Nephron (organoid): ENCODE measurements at regions not wholly inside any gene's neighbourhood (a gene's known extent, or its start where the extent isn't known, plus 50 kb on each side); places are given as distances from the start of the nearest gene placed in this dataset.
"Not testable (repeated sequence)": the region's sequence is repeated elsewhere in the genome, so short reads cannot be mapped to it uniquely, and the experiment has no call there.

Experiments used
- H3K27ac Mint-ChIP-seq, 3 experiments: 2 replicates each; pipeline ENCODE4 v1.8.0; 2020; ENCODE audit warnings: mixed read lengths in 3 of 3, mild to moderate bottlenecking in 2 of 3, moderate library complexity in 1 of 3
- H3K27me3 Mint-ChIP-seq: 2 replicates; pipeline ENCODE4 v1.8.0; 2021; ENCODE audit warnings: low read depth, mild to moderate bottlenecking, moderate library complexity, mixed read lengths
- H3K36me3 Mint-ChIP-seq: 2 replicates; pipeline ENCODE4 v1.8.0; 2020; ENCODE audit warnings: low read depth, mixed read lengths
- H3K4me1 Mint-ChIP-seq: 2 replicates; pipeline ENCODE4 v1.8.0; 2020; ENCODE audit warnings: mixed read lengths
- H3K4me3 Mint-ChIP-seq, 3 experiments: 2 replicates each; pipeline ENCODE4 v1.8.0; 2020; ENCODE audit warnings: mild to moderate bottlenecking in 3 of 3, mixed read lengths in 3 of 3, moderate library complexity in 2 of 3
- H3K9me3 Mint-ChIP-seq: 2 replicates; pipeline ENCODE4 v1.8.0; 2020; ENCODE audit warnings: mixed read lengths
- CTCF ChIP-seq, 3 experiments: fragments of 200-600 bp; sonication (generic); IDR thresholded peaks; one replicate each; pipeline ENCODE4 v1.5.0; 2021; ENCODE audit warnings: antibody characterized with exemption in 3 of 3; ENCODE audit not compliant: unreplicated experiment in 3 of 3

GRCh38 chr14:25350802-25351201 is 300.9 kb upstream of the STXBP6 start:
- H3K36me3 Mint-ChIP-seq = no peaks in the 10 kb centered on the region
- no peak overlapping the region for H3K4me3 Mint-ChIP-seq
- no peak overlapping the region for H3K27ac Mint-ChIP-seq
- H3K4me1 Mint-ChIP-seq = no peaks in the 10 kb centered on the region
- no peaks in the 10 kb centered on the region for H3K27me3 Mint-ChIP-seq
- peaks cover 3% of the 10 kb centered on the region for H3K9me3 Mint-ChIP-seq
- TF ChIP-seq CTCF (IDR thresholded peaks at IDR 0.05; ENCODE audit: unreplicated experiment in 3 of 3) = no peak

GRCh38 chr14:25350021-25350420 is 300.1 kb upstream of the STXBP6 start:
- Mint-ChIP-seq H3K4me3 (no peak overlapping the region), H3K27ac (no peak overlapping the region), H3K9me3 (peaks cover 5% of the 10 kb centered on the region), H3K4me1 (no peaks in the 10 kb centered on the region), H3K27me3 (no peaks in the 10 kb centered on the region), H3K36me3 (no peaks in the 10 kb centered on the region)
- no peak for TF ChIP-seq CTCF (IDR thresholded peaks at IDR 0.05; ENCODE audit: unreplicated experiment in 3 of 3)

DNA sequence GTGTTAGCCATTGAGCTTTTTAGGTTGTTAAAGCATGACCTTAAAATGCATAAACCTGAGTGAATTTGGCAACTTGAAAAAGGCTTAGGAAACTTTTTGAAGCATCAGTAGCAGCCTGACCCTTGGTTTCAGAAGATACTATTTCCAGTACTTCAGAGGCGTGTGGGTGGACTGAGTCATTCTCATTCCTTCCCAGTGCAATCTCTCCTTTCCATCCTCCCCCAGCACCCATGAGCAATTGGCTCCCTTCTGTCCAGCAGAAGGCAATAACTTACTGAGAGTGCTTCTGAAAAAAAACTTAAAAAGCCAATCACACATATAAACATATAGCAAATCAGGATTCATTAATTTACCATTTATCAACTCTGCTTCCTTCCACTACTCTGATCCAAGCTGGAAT is 299.3 kb upstream of the STXBP6 start:
- Mint-ChIP-seq H3K27ac (no peak overlapping the region), H3K9me3 (peaks cover 11% of the 10 kb centered on the region), H3K27me3 (no peaks in the 10 kb centered on the region), H3K4me1 (no peaks in the 10 kb centered on the region), H3K36me3 (no peaks in the 10 kb centered on the region), H3K4me3 (no peak overlapping the region)
- no peak for TF ChIP-seq CTCF (IDR thresholded peaks at IDR 0.05; ENCODE audit: unreplicated experiment in 3 of 3)

DNA sequence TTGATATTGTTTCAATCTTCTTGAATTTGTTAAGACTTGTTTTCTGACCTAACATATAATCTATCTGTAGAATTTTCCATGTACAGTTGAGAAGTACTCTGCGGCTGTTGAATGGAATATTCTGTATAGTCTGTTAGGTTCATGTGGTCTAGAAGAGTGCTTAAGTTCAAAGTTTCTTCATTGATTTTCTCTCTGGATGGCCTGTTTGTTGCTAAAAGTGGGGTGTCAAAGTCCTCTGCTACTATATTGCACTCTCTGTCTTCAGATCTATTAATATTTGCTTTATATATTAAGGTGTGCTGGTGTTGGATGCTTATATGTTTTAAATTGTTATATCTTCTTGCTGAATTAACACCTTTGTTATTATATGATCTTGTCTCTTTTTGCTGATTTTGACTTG is 290.9 kb upstream of the STXBP6 start:
- Mint-ChIP-seq H3K4me3 (no peak overlapping the region), H3K9me3 (peaks cover 21% of the 10 kb centered on the region), H3K27ac (no peak overlapping the region), H3K27me3 (no peaks in the 10 kb centered on the region), H3K36me3 (no peaks in the 10 kb centered on the region), H3K4me1 (no peaks in the 10 kb centered on the region)
- no peak for TF ChIP-seq CTCF (IDR thresholded peaks at IDR 0.05; ENCODE audit: unreplicated experiment in 3 of 3)

- Mint-ChIP-seq H3K4me1 (no peaks in the 10 kb centered on the region), H3K27me3 (no peaks in the 10 kb centered on the region), H3K27ac (no peak overlapping the region), H3K36me3 (no peaks in the 10 kb centered on the region), H3K4me3 (no peak overlapping the region), H3K9me3 (peaks cover 3% of the 10 kb centered on the region)
- TF ChIP-seq CTCF (IDR thresholded peaks at IDR 0.05; ENCODE audit: unreplicated experiment in 3 of 3) = no peak
Measured at GRCh38 chr14:25322784-25323183, 272.8 kb upstream of the STXBP6 start.

- H3K4me3 Mint-ChIP-seq = not testable (repeated sequence)
Measured at GRCh38 chr14:25316007-25316406, 266.1 kb upstream of the STXBP6 start.

DNA sequence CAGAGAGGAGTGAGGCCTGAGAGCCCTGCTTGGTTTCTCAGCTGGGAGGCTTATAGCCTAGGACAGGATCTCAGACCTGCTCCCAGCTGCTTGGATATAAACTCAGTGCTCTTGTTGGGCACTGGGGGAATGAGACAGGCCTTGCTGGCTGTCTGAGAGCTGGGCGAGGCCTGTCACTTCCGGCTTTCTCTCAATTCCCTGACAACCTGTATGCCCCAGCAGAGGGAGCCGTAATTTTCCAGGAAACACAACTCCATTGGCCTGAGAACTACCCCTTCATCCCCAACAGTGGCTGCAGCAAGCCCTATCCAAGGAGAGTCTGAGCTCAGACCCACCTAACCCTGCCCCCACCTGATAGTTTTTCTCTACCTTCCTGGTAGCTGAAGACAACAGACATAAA is 258.3 kb upstream of the STXBP6 start:
- no peaks in the 10 kb centered on the region for H3K27me3 Mint-ChIP-seq
- H3K4me1 Mint-ChIP-seq = no peaks in the 10 kb centered on the region
- TF ChIP-seq CTCF (IDR thresholded peaks at IDR 0.05; ENCODE audit: unreplicated experiment in 3 of 3) = no peak
- H3K9me3 Mint-ChIP-seq = no peaks in the 10 kb centered on the region
- no peak overlapping the region for H3K4me3 Mint-ChIP-seq
- no peak overlapping the region for H3K27ac Mint-ChIP-seq
- H3K36me3 Mint-ChIP-seq = no peaks in the 10 kb centered on the region

More at GRCh38 chr14:25316007-25316406, 266.1 kb upstream of the STXBP6 start:
- H3K36me3 Mint-ChIP-seq, H3K27ac Mint-ChIP-seq, H3K9me3 Mint-ChIP-seq, H3K4me1 Mint-ChIP-seq, H3K27me3 Mint-ChIP-seq: not testable (repeated sequence)
